Stomach (tissue), 4 donors: ENCODE measurements at regions not wholly inside any gene's neighbourhood (a gene's known extent, or its start where the extent isn't known, plus 50 kb on each side); places are given as distances from the start of the nearest gene placed in this dataset.

Experiments
- POLR2AphosphoS5 ChIP-seq, 3 donors: sonication (generic); formaldehyde crosslinking; IDR thresholded peaks; one replicate each; pipeline ENCODE4 v1.6.1; 2016; ENCODE audit warnings: antibody characterized with exemption in 3 of 3
- TF ChIP-seq, protein P1 (sequence below), 7 experiments: fragments of 450-650 bp in 4 of 7; fragments of 200-600 bp in 3 of 7; sonication (generic) in 3 of 7; IDR thresholded peaks; one replicate each; pipeline ENCODE4 v1.5.1; 2016 to 2019; ENCODE audit warnings: antibody characterized with exemption in 7 of 7, control low read depth in 2 of 7, mild to moderate bottlenecking in 1 of 7

- TF ChIP-seq, protein P1, sequence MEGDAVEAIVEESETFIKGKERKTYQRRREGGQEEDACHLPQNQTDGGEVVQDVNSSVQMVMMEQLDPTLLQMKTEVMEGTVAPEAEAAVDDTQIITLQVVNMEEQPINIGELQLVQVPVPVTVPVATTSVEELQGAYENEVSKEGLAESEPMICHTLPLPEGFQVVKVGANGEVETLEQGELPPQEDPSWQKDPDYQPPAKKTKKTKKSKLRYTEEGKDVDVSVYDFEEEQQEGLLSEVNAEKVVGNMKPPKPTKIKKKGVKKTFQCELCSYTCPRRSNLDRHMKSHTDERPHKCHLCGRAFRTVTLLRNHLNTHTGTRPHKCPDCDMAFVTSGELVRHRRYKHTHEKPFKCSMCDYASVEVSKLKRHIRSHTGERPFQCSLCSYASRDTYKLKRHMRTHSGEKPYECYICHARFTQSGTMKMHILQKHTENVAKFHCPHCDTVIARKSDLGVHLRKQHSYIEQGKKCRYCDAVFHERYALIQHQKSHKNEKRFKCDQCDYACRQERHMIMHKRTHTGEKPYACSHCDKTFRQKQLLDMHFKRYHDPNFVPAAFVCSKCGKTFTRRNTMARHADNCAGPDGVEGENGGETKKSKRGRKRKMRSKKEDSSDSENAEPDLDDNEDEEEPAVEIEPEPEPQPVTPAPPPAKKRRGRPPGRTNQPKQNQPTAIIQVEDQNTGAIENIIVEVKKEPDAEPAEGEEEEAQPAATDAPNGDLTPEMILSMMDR (IDR thresholded peaks at IDR 0.05) = no peak
- no peak for TF ChIP-seq POLR2AphosphoS5 (IDR thresholded peaks at IDR 0.05)
These were observed 127.5 kb upstream of the CDH13 start for GRCh38 chr16:82499302-82499701.
